ENCODE measurements at regions not wholly inside any gene's neighbourhood (a gene's known extent, or its start where the extent isn't known, plus 50 kb on each side); places are given as distances from the start of the nearest gene placed in this dataset.

GRCh38 chr1:5502311-5503194 is 489.7 kb downstream of the NPHP4 start:
- no peak overlapping the region for H3K4me2 ChIP-seq (ENCODE audit: insufficient read depth, low read length)
- no peaks in the 10 kb centered on the region for H3K27me3 ChIP-seq (ENCODE audit: insufficient read depth, low read length)
- H4K20me1 ChIP-seq (ENCODE audit: insufficient read depth, low read length), result no peaks in the 10 kb centered on the region
- H3K4me3 ChIP-seq (ENCODE audit: insufficient read depth, low read length), result no peak overlapping the region
- H3K9me3 ChIP-seq (ENCODE audit: low read depth, low read length), result no peaks in the 10 kb centered on the region
- no peaks in the 10 kb centered on the region for H3K36me3 ChIP-seq (ENCODE audit: insufficient read depth, low read length)
- no peak overlapping the region for H3K27ac ChIP-seq (ENCODE audit: low read depth, low read length)
- no peaks in the 10 kb centered on the region for H3K79me2 ChIP-seq (ENCODE audit: insufficient read depth, low read length)
- no peak overlapping the region for H2AFZ ChIP-seq (ENCODE audit: low read length)
- DNase-seq (ENCODE audit: insufficient read length, low spot score, missing footprints), result no peak
- no peaks in the 10 kb centered on the region for H3K4me1 ChIP-seq (ENCODE audit: insufficient read depth, low read length)
- TF ChIP-seq, protein P1, sequence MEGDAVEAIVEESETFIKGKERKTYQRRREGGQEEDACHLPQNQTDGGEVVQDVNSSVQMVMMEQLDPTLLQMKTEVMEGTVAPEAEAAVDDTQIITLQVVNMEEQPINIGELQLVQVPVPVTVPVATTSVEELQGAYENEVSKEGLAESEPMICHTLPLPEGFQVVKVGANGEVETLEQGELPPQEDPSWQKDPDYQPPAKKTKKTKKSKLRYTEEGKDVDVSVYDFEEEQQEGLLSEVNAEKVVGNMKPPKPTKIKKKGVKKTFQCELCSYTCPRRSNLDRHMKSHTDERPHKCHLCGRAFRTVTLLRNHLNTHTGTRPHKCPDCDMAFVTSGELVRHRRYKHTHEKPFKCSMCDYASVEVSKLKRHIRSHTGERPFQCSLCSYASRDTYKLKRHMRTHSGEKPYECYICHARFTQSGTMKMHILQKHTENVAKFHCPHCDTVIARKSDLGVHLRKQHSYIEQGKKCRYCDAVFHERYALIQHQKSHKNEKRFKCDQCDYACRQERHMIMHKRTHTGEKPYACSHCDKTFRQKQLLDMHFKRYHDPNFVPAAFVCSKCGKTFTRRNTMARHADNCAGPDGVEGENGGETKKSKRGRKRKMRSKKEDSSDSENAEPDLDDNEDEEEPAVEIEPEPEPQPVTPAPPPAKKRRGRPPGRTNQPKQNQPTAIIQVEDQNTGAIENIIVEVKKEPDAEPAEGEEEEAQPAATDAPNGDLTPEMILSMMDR (IDR thresholded peaks at IDR 0.05; ENCODE audit: extremely low read depth, low read depth, low read length), result no peak

DNA sequence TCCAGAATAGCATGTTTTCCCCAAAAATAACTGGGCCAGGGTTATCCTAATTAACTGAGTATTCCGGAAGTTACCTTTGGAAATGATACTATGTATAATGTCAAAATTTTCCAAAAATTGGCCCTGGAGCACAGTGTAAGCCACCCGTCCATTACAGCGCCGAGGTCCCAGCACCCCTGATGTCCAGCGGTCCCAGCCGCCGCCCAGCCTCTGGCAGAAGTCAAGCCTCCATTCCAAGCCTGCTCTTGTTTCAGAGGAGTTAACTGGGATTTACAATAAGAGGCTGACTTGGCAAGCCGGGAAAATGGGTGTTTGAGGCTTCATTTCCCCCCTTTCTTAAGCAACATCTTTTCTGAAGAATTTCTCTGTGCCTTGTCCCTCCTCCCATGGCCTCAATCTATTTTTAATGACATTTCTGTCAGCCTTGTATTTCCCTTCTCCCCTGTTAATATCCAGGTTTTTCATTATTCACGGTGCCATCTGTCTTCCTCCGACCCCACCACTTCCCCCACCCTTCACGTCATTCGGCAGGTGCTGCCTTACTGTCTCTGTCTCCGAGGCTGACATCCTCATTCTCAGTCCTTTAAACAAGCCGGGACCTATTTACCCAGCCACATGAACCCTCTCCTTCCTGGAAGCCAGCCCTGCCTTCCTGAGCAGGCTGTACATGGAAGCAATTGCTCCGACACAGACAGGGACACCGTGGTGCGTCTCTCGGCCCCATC is 490.9 kb downstream of the NPHP4 start:
- Histone ChIP-seq H3K9me3 (ENCODE audit: low read depth, low read length) (no peaks in the 10 kb centered on the region), H3K4me1 (ENCODE audit: insufficient read depth, low read length) (no peaks in the 10 kb centered on the region), H3K4me3 (ENCODE audit: insufficient read depth, low read length) (no peak overlapping the region), H2AFZ (ENCODE audit: low read length) (no peak overlapping the region), H3K27ac (ENCODE audit: low read depth, low read length) (no peak overlapping the region), H4K20me1 (ENCODE audit: insufficient read depth, low read length) (no peaks in the 10 kb centered on the region), H3K79me2 (ENCODE audit: insufficient read depth, low read length) (no peaks in the 10 kb centered on the region), H3K4me2 (ENCODE audit: insufficient read depth, low read length) (no peak overlapping the region), H3K27me3 (ENCODE audit: insufficient read depth, low read length) (no peaks in the 10 kb centered on the region), H3K36me3 (ENCODE audit: insufficient read depth, low read length) (no peaks in the 10 kb centered on the region)
- DNase-seq (ENCODE audit: insufficient read length, low spot score, missing footprints), result no peak
- TF ChIP-seq, protein P1 (IDR thresholded peaks at IDR 0.05; ENCODE audit: extremely low read depth, low read depth, low read length), result no peak

DNA sequence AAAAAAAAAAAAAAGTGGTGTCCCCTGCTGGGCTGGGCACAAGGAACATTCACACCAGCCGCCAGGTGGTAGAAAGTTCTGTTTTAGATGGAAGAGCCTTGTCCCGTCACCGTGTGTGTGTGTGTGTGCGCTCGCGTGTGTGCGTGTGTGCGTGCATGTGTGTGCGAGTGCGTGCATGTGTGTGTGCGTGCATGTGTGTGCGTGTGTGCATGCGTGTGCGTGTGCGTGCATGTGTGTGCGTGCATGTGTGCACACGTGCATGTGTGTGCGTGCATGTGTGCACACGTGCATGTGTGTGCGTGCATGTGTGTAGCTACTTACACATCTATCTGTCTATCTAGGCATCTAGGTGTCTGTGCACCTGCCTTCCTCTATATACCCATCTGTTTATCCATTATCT is 491.7 kb downstream of the NPHP4 start:
- no peaks in the 10 kb centered on the region for H3K79me2 ChIP-seq (ENCODE audit: insufficient read depth, low read length)
- no peaks in the 10 kb centered on the region for H3K36me3 ChIP-seq (ENCODE audit: insufficient read depth, low read length)
- H3K27ac ChIP-seq (ENCODE audit: low read depth, low read length), result no peak overlapping the region
- H3K4me1 ChIP-seq (ENCODE audit: insufficient read depth, low read length), result no peaks in the 10 kb centered on the region
- H3K27me3 ChIP-seq (ENCODE audit: insufficient read depth, low read length), result no peaks in the 10 kb centered on the region
- no peaks in the 10 kb centered on the region for H3K9me3 ChIP-seq (ENCODE audit: low read depth, low read length)
- no peak overlapping the region for H3K4me3 ChIP-seq (ENCODE audit: insufficient read depth, low read length)
- no peak overlapping the region for H2AFZ ChIP-seq (ENCODE audit: low read length)
- TF ChIP-seq, protein P1 (IDR thresholded peaks at IDR 0.05; ENCODE audit: extremely low read depth, low read depth, low read length), result no peak
- no peak overlapping the region for H3K4me2 ChIP-seq (ENCODE audit: insufficient read depth, low read length)
- DNase-seq (ENCODE audit: insufficient read length, low spot score, missing footprints), result no peak
- no peaks in the 10 kb centered on the region for H4K20me1 ChIP-seq (ENCODE audit: insufficient read depth, low read length)

DNA sequence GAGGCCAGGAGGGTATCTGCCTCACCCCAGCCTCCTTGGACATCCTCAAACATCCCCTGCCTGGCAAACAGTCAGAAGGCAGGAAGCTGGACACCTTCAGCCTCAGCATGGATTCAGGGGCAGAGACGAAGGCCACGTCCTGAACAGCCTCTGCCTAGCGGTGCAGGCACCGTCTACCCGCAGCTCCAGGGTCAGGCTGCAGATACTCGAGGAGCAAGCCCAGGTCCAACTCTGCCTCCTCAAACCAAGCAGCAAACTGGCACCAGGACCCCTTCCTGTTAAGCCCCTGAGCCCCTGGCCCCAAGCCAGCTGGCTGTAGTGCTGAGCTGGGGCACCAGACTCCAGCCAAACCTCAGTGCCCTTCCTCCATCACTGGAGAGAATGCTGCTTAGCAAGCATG is 494.7 kb downstream of the NPHP4 start:
- Histone ChIP-seq H3K4me2 (ENCODE audit: insufficient read depth, low read length) (no peak overlapping the region), H3K27ac (ENCODE audit: low read depth, low read length) (no peak overlapping the region), H2AFZ (ENCODE audit: low read length) (no peak overlapping the region), H3K27me3 (ENCODE audit: insufficient read depth, low read length) (no peaks in the 10 kb centered on the region), H4K20me1 (ENCODE audit: insufficient read depth, low read length) (no peaks in the 10 kb centered on the region), H3K9me3 (ENCODE audit: low read depth, low read length) (no peaks in the 10 kb centered on the region), H3K4me3 (ENCODE audit: insufficient read depth, low read length) (no peak overlapping the region), H3K79me2 (ENCODE audit: insufficient read depth, low read length) (no peaks in the 10 kb centered on the region), H3K4me1 (ENCODE audit: insufficient read depth, low read length) (no peaks in the 10 kb centered on the region), H3K36me3 (ENCODE audit: insufficient read depth, low read length) (no peaks in the 10 kb centered on the region)
- TF ChIP-seq, protein P1 (IDR thresholded peaks at IDR 0.05; ENCODE audit: extremely low read depth, low read depth, low read length), result no peak
- DNase-seq (ENCODE audit: insufficient read length, low spot score, missing footprints), result no peak
